Limb (tissue), 2 donors: ENCODE measurements at regions not wholly inside any gene's neighbourhood (a gene's known extent, or its start where the extent isn't known, plus 50 kb on each side); places are given as distances from the start of the nearest gene placed in this dataset.

ENCODE experiments used
- DNase-seq, 2 donors: peaks; one replicate each; pipeline ENCODE4 v3.0.0-alpha.2; 2016; ENCODE audit errors: extremely low spot score in 2 of 2

DNA sequence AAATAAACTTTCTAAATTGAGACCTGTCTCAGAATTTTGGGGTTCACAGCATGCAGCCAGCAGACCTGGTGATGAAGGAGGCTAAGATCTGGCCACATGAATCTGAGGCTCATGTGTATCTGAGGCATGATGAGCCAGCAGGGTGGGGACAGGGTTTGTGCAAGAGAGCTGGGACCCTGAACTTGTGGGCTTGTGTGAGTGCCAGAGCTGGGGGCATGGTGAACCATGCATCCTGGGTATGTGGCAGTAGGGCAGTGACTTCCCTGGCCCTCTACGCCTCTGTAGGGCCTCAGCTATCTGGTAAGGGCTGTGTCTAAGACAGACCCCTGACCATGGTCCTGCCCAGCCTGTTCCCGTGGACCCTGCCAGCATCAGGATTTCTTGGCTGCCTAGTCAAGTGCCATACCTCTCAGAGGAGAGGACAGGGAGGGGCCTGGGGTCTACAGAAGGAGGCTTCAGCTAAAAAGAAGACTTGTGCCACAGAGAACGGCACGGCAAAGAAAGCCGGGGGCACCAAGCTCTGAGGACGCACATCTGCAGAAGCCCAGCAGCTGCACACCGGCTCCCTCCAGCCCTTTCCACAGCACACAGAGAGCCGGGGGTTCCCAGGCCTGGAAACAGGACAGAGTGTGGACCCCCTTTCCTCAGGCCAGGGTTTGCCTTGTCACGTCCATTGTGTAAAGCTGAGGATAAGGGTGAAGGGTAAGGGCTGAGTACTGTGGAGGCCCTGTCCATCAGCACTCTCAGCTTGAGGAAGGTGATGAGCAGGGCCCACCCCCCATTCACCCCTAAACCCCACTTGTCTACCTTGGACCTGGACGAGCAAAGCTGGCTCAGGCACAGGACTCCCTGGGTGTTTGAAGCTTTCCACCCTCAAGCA is 130.1 kb downstream of the MRPL36 start:
- no peak for DNase-seq

- DNase-seq = no peak
Observed at GRCh38 chr5:1668141-1668721, 131.4 kb downstream of the MRPL36 start.

DNA sequence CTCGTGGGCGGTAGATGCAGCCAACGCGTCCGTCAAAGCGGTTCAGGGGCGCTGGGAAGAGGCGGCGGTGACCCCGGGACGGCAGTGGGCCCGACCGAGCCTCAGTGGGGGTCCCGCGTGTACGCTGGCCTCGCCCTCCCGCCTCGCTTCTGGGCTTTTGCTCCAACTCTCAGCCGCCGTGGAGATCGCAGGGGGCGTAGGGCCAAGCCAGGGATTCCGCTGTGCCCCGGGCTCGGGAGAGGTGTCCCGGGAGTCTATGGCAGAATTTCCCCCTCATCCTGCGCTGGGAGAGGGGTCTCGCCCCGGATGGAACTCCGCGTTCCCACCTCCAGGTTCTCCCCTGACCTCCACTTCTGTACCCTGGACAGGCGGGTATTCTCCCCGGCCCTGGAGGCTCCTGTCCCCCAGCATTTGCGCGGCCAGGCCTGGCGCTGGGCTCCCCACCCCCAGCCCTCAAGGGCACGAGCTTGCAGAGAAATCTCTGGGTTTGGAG is 131.9 kb downstream of the MRPL36 start:
- DNase-seq = peak in 1 of 2 donors; percentile 65

DNA sequence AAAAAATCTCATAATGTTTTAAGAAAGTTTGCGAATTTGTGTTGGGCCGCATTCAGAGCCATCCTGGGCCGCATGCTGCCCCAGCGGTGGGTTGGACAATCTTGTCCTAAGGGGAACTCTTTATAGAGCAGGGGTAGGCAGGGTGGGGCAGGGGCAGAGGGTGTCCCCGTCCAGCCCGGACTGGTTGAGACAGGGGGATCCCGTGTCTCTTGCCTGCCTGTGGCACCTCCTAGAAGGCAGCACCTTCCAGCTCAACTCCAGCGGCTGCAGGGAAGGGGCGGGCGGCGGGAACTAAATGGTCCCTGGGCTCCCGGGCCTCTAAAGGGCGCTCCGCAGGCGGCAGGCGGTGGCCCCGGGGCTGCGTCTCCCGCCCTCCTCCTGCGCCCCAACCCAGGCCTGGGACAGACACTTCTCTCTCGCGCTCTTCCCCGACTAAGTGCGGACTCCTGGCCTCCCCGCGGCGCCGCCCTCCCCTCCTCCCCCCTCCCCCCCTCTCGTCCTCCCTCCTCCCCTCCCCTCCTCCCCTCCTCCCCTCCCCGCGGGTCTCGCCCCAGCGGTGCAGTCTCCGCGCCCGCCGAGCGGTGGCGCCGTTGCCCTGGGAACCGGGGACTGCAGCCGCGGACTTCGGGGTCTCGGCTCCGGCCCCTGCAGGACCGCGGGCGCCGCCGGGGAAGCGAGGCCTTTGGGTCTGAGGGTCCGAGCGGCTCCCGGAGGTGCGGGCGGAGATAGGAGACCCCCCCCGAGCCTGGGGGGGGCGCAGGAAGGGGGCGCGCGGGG is 132.6 kb downstream of the MRPL36 start:
- peak; percentile 45 to 93 for DNase-seq

GRCh38 chr5:1666221-1666620 is 133.4 kb downstream of the MRPL36 start:
- no peak for DNase-seq

DNA sequence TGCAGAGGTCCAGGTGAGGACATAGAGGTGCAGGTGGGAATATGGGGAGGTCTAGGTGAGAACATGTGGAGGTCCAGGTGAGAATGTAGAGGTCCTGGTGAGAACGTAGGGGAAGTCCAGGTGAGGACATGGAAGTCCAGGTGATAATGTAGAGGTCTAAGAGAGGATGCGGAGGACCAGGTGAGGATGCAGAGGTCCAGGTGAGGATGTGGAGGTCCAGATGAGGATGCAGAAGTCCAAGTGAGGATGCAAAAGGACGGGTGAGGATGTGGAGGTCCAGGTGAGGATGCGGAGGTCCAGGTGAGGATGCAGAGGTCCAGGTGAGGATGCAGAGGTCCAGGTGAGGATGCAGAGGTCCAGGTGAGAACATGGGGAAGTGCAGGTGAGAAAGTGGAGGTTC is 133.8 kb downstream of the MRPL36 start:
- no peak for DNase-seq

GRCh38 chr5:1665231-1665630 is 134.4 kb downstream of the MRPL36 start:
- DNase-seq = no peak

GRCh38 chr5:1663186-1663585 is 136.5 kb downstream of the MRPL36 start:
- DNase-seq = peak in 1 of 2 donors; percentile 29

- DNase-seq = no peak
Observed at GRCh38 chr5:1662559-1663085, 137.0 kb downstream of the MRPL36 start.

DNA sequence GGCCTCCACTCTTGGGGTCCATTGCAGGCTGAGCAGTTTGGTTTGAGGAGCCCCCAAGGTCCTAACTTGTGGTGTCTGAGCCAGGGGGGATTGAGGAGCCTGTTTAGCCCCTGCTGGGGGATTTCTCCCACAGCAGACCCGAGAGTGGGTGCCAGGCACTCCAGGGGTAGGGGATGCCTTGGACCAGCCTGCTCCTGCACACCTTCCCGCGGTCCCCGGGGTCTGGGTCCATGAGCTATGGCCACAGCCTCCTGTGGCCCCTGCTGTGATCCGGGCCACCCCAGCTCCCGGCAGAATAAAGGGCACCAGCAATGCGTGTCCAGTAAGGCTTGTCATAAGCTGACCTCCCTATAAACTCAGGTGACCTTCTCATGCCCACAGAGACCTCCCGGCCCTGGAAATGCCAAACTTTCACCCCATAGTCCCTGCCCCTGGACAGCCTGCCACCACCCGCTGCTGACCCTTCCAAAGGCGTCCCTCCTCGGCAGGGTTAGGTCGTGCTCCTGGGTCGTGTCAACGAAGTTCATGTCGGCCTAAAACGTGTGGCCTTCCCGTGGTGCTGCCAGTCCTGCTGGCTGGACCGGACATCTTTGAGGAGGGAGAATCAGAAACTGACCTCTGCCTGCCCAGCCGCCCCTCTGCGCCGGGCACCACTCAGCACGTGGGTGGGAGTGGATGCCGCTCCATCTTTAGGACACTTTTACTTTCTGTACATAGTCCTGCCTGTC is 137.6 kb downstream of the MRPL36 start:
- DNase-seq = no peak

DNA sequence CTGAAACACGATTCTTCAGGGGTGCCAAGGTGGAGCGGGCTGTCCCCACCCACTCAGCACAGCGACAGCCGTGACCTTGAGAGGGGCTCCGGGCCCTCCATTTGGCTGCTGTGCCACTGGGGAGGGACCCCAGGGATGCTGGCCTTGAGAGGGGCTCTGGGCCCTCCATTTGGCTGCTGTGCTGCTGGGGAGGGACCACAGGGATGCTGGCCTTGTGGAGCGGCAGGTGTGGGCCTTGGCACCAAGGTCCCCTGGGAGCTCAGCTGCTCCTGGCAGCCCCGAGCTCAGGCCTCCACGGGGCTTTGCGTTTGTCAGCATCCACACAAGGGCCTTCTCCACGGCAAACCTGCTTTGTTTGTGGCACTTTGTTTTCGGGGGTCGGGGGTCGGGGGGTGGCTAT is 137.6 kb upstream of the LPCAT1 start:
- DNase-seq = no peak

- peak in 1 of 2 donors; percentile 21 for DNase-seq
Observed at GRCh38 chr5:1660511-1660910, 136.8 kb upstream of the LPCAT1 start.

DNA sequence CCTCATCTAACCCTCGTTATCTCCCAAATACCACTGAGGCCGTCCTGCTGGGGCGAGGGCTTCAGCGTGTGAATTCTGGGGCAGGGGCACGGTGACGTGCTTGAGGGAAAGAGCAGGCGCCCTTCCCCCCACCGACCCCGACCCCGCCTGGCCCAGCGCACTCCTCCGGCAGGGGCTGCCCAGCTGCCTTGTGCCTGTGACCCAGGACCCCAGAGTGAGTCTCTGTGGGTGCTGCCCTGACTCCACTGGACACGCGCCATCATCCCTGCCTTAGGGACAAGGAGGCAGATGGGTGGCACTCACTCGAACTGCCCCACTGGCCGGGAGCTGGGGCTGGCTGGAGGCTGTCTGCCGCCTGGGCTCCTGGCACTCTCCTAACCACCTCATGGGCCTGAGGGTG is 136.2 kb upstream of the LPCAT1 start:
- peak in 1 of 2 donors; percentile 33 for DNase-seq

DNA sequence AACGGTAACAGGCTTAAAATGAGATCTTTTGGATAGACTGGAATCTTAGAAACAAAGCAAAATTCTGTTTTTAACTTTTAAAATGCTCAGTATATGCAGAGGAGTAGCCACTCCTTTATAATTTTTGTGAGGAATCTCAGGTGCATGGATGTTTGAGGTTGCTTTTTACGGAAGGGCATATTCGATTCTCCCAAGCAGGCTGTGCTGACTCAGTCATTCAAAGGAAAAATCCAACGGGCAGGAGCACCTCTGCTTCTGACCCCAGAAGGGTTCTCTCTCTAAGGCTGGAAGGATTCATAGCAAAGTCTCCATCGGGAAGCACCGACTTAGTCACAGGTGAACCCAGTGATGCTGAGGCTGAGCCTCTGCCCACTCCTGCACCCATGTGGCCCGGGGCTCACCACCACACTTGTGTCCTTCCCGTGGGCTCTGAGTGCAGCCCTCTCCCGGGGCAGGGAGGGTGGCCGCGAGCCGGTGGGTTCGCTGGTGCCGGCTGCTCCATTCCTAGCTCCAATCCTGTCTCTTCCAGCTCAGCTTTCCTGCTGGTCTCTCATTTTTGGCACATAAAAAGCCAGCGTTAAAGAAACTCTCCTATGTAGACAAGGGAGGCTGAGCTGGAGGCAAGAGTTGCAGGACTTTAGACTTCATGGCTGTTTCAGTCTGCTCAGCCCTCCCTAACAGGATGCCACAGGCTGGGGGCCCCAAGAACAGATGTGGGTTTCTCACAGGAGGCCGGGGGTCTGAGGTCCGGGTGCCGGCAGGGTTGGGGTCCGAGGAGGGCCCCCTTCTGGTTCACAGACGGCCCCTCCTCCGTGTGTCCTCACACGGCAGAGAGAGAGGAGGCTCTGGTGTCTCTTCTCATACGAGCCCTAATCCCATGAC is 135.6 kb upstream of the LPCAT1 start:
- no peak for DNase-seq

- DNase-seq = peak in 1 of 2 donors; percentile 24
Observed at GRCh38 chr5:1658665-1659064, 134.9 kb upstream of the LPCAT1 start.

- DNase-seq = peak in 1 of 2 donors; percentile 23
Observed at GRCh38 chr5:1657161-1657741, 133.5 kb upstream of the LPCAT1 start.

GRCh38 chr5:1656271-1656975 is 132.7 kb upstream of the LPCAT1 start:
- DNase-seq = peak in 1 of 2 donors; percentile 23

GRCh38 chr5:1655496-1656270 is 131.9 kb upstream of the LPCAT1 start:
- no peak for DNase-seq
